Pancreas (tissue), 10 donors: ENCODE measurements at regions not wholly inside any gene's neighbourhood (a gene's known extent, or its start where the extent isn't known, plus 50 kb on each side); places are given as distances from the start of the nearest gene placed in this dataset.
"Not testable (repeated sequence)": the region's sequence is repeated elsewhere in the genome, so short reads cannot be mapped to it uniquely, and the experiment has no call there.

Experiments
- ATAC-seq, 4 donors: fragments of 200-7000 bp; cut with Tn5 transposase; one replicate each; pipeline versions ENCODE4 v1.8.0 to v1.9.1; 2020; ENCODE audit warnings: mild to moderate bottlenecking in 4 of 4, moderate library complexity in 4 of 4
- DNase-seq, 6 donors: peaks; one replicate each; pipeline ENCODE4 v3.0.0-alpha.2; 2020
- FAIRE-seq: peaks from 2 replicates; lab custom pipeline; 2012; peaks lifted over from hg19 to GRCh38; lab: Jason Lieb, UNC
- H3K27ac ChIP-seq, 4 donors: fragments of 200-600 bp; sonication (generic); 1 replicate in 3 of 4; 2 replicates in 1 of 4; pipeline versions ENCODE4 v1.5.0 to v1.8.0; 2020
- H3K27me3 ChIP-seq, 4 donors: fragments of 200-600 bp; one replicate each; pipeline ENCODE4 v1.8.0; 2021
- H3K36me3 ChIP-seq, 3 donors: fragments of 200-600 bp; sonication (generic) in 1 of 3; one replicate each; pipeline versions ENCODE4 v1.5.0 to v1.8.0; 2020 to 2021
- H3K4me1 ChIP-seq, 3 donors: fragments of 200-600 bp; one replicate each; pipeline ENCODE4 v1.8.0; 2021
- H3K4me3 ChIP-seq, 4 donors: fragments of 200-600 bp; sonication (generic) in 2 of 4; one replicate each; pipeline versions ENCODE4 v1.5.0 to v1.8.0; 2020 to 2021
- H3K9me3 ChIP-seq, 4 donors: fragments of 200-600 bp; one replicate each; pipeline ENCODE4 v1.8.0; 2021
- WGBS, 2 donors: extraction: QIAGEN DNeasy Blood & Tissue Kit; methylation state at CpG; one replicate each; pipeline ENCODE4 v1.1.7; 2013; 5-methylcytosine and 5-hydroxymethylcytosine counted together
- intact Hi-C, 3 donors: fragments of 100-400 bp; cut with DNase I; formaldehyde crosslinking; loops; one replicate each; pipeline versions ENCODE4 v1.11.1 to v1.14.2; 2022
- donor health status: healthy with polysubstance abuse.
- donor health status: DM: no; HTN: no; CAD: no; lungs with moderate emphysema.
- donor health status: DM: no; HTN: no; CAD: no.
- donor health status: control.
- donor health status: control.
- donor health status: Bipolar disorder and iron deficiency.
- donor health status: DM: yes; HTN: yes; CAD: no.
- donor health status: DM: no; HTN: no; CAD: no.
- donor health status: DM: no; HTN: no; CAD: no.
- donor health status: DM: yes; HTN: yes; CAD: no.

DNA sequence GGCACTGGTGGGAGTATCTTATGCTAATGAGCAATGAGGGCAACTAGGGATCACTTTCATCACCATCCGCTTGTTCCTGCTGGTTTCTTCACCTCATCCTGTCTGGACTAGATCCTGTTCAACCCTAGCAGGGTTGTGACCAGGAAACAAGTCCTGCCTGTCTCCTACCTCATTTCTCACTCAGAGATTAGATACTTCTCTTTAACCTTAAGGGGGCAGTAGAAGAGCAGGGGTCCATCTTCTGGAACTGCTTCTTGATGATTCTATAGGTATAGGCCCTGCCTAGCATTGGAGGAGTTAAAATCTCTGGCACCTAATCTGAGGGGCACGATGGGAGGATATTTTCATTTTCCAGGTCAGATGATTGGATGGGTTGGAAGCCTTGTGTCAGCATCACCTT lies 415.5 kb downstream of the TGIF2LX start:
- H3K27me3 ChIP-seq, H3K4me3 ChIP-seq, H3K36me3 ChIP-seq, intact Hi-C loops, H3K27ac ChIP-seq, H3K4me1 ChIP-seq, FAIRE-seq, H3K9me3 ChIP-seq, DNase-seq, ATAC-seq: not testable (repeated sequence)
- WGBS, 2 donors, result 36 to 54% methylated on average over 2 of the region's 2 CpGs

- H3K4me1 ChIP-seq, FAIRE-seq, H3K27ac ChIP-seq, H3K4me3 ChIP-seq, H3K9me3 ChIP-seq, intact Hi-C loops, H3K27me3 ChIP-seq, DNase-seq, H3K36me3 ChIP-seq, ATAC-seq: not testable (repeated sequence)
- WGBS, 2 donors, result 44 to 58% methylated on average over 2 to 4 of the region's 4 CpGs
These were observed 447.9 kb downstream of the TGIF2LX start for GRCh38 chrX:90369632-90370031.

DNA sequence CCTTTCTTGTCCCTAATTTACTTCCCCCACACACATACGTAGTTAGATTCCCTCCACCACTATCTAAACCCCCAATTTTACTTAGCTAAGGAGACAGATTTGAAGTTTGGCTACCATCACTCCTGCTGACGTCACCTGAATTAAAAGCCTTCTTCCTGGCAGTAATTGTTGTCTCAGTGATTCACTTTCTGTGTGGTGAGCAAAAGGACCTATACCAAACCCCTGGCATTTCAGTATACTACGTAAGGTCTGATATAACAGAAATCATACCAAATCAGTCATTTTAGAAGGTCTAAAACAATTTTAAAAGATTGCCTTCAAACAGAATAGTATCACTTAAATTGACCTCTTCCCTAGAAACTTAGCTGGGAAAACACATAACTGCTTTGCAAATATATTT lies 476.3 kb downstream of the TGIF2LX start:
- H3K9me3 ChIP-seq, H3K4me1 ChIP-seq, FAIRE-seq, intact Hi-C loops, H3K4me3 ChIP-seq, H3K27ac ChIP-seq, DNase-seq, H3K27me3 ChIP-seq, ATAC-seq, H3K36me3 ChIP-seq: not testable (repeated sequence)
- 33 to 48% methylated on average over 1 of the region's 3 CpGs for WGBS, 2 donors

DNA sequence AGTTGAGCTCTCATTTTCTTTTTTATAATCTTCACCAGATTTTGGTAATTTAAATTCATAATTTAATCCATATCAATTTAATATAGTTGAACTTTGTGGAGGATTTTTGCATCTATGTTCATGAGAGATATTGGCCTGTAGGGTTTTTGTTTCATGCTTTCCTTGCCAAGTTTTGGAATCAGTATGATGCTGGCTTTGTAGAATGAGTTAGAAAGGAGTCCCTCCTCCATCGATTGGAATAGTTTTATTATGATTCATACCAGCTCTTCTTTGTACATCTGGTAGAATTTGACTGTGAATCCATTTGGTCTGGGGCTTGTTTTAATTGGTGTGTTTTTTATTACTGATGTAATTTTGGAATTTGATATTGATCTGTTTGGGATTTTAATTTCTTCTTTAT lies 480.5 kb downstream of the TGIF2LX start:
- H3K36me3 ChIP-seq, ATAC-seq, H3K4me3 ChIP-seq, FAIRE-seq, H3K27me3 ChIP-seq, DNase-seq, H3K4me1 ChIP-seq, H3K27ac ChIP-seq, H3K9me3 ChIP-seq, intact Hi-C loops: not testable (repeated sequence)
- 25 to 64% methylated on average over 1 of the region's 1 CpG for WGBS, 2 donors

DNA sequence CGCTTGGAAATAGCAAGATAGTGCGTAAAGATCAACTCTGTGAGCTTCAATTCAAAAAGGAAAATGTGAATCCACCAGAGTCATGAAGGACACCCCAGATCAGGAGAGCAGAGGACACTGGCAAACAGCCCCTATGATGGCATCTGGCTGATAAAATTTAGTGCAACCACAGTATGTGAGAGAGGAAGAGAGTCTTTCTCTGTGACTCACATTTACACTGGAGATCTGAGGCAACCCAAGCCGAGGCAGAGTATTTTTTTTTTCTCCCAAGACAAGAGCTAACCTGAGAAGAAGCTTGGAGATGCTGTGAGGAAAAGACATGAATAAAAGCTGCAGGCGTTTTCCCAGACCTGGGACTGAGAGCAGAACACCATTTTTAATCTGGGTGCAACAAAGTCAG lies 482.2 kb downstream of the TGIF2LX start:
- ATAC-seq, intact Hi-C loops, H3K27ac ChIP-seq, H3K4me1 ChIP-seq, H3K4me3 ChIP-seq, DNase-seq, FAIRE-seq, H3K9me3 ChIP-seq, H3K36me3 ChIP-seq, H3K27me3 ChIP-seq: not testable (repeated sequence)
- 51 to 63% methylated on average over 4 of the region's 4 CpGs for WGBS, 2 donors

- H3K9me3 ChIP-seq, ATAC-seq, H3K4me1 ChIP-seq, FAIRE-seq, H3K27ac ChIP-seq, H3K36me3 ChIP-seq, H3K4me3 ChIP-seq, intact Hi-C loops, DNase-seq, H3K27me3 ChIP-seq: not testable (repeated sequence)
- WGBS, 2 donors, result 33 to 53% methylated on average over 2 of the region's 2 CpGs
These were observed 483.2 kb downstream of the TGIF2LX start for GRCh38 chrX:90404846-90405436.

- H3K27me3 ChIP-seq, DNase-seq, FAIRE-seq, H3K4me1 ChIP-seq, ATAC-seq, H3K9me3 ChIP-seq, H3K4me3 ChIP-seq, H3K36me3 ChIP-seq, intact Hi-C loops, H3K27ac ChIP-seq: not testable (repeated sequence)
- 58 to 61% methylated on average over 10 of the region's 13 CpGs for WGBS, 2 donors
These were observed 532.1 kb downstream of the TGIF2LX start for GRCh38 chrX:90453770-90454338.

DNA sequence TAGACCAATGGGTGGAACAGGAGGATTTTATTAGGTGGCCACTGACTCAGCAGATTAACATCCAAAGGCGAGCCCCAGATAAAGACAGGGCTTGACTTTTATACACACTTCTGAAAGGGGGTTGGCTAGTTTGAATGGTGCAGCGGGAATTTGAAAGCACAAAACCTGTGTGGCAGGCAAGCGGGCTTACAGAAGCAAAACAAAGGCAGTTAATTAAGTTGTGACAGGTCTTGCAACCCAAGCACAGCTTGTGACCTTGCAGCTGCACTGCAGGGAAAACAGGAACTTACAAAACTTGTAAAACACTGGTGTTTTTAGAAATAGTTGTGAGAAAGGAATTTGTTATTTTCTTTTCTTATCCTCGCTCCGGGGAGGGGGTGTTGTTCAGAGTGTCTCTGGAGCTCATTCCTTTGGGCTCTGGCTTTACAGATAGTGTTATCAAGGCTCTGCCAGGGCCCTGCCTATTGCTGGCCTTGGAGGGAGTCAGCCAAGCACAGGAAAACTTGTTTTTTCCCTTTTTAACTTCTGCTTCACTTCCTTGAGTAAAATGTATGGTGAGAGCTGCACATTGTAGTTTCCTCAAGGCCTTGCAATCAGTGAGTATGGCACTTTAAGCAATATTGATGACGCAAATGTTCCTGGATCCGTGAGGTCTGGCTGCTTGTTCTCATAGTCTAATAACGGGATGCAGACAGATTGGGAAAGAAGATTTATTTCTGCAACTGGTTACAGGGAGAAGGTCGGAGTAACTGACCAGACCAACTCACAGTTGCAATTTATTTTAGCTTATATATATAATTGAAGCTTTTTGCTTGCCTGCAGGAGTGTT lies 536.6 kb downstream of the TGIF2LX start:
- H3K27ac ChIP-seq, H3K36me3 ChIP-seq, FAIRE-seq, H3K9me3 ChIP-seq, H3K4me1 ChIP-seq, intact Hi-C loops, DNase-seq, H3K27me3 ChIP-seq, H3K4me3 ChIP-seq, ATAC-seq: not testable (repeated sequence)
- WGBS, 2 donors, result 36 to 51% methylated on average over 9 of the region's 9 CpGs

GRCh38 chrX:90474445-90474844 lies 552.7 kb downstream of the TGIF2LX start:
- DNase-seq, H3K4me1 ChIP-seq, intact Hi-C loops, ATAC-seq, H3K36me3 ChIP-seq, H3K9me3 ChIP-seq, FAIRE-seq, H3K27me3 ChIP-seq, H3K4me3 ChIP-seq, H3K27ac ChIP-seq: not testable (repeated sequence)
- 13 to 16% methylated on average over 3 of the region's 3 CpGs for WGBS, 2 donors

DNA sequence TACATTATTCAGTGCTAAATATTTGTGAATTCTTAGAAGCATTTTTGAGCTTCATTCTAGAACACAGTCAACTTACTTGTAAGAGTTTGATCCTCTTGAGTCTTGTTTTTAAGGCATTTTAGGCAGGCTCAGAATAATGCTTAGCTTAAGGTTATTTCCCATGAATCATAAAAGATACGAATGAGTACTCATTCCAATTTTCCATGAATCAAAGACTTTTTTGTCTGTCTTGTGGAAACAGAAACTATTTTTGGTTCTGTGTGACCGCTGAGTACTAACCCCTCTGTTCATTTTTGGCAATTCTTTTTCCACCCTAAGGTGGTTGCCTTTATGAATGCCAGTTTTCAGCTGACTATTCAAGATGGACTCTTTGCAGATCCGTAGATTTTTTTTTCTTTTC lies 563.7 kb downstream of the TGIF2LX start:
- DNase-seq, H3K9me3 ChIP-seq, H3K27me3 ChIP-seq, intact Hi-C loops, FAIRE-seq, H3K4me1 ChIP-seq, H3K27ac ChIP-seq, H3K4me3 ChIP-seq, ATAC-seq, H3K36me3 ChIP-seq: not testable (repeated sequence)
- WGBS, 2 donors, result 49 to 54% methylated on average over 3 of the region's 3 CpGs

DNA sequence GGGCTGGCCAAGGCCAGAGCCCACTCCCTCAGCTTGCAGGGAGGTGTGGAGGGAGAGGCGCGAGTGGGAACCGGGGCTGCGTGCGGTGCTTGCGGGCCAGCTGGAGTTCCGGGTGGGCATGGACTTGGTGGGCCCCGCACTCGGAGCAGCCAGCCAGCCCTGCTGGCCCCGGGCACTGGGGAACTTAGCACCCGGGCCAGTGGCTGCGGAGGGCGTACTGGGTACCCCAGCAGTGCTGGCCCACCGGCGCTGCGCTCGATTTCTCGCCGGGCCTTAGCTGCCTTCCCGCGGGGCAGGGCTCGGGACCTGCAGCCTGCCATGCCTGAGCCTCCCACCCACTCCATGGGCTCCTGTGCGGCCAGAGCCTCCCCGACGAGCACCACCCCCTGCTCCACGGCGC lies 599.6 kb downstream of the TGIF2LX start:
- H3K9me3 ChIP-seq, H3K36me3 ChIP-seq, H3K4me1 ChIP-seq, H3K27me3 ChIP-seq, intact Hi-C loops, FAIRE-seq, H3K27ac ChIP-seq, ATAC-seq, H3K4me3 ChIP-seq: not testable (repeated sequence)
- DNase-seq, result peak in 1 of 6 donors; percentile 12
- 80% methylated on average over 12 to 24 of the region's 27 CpGs for WGBS, 2 donors

DNA sequence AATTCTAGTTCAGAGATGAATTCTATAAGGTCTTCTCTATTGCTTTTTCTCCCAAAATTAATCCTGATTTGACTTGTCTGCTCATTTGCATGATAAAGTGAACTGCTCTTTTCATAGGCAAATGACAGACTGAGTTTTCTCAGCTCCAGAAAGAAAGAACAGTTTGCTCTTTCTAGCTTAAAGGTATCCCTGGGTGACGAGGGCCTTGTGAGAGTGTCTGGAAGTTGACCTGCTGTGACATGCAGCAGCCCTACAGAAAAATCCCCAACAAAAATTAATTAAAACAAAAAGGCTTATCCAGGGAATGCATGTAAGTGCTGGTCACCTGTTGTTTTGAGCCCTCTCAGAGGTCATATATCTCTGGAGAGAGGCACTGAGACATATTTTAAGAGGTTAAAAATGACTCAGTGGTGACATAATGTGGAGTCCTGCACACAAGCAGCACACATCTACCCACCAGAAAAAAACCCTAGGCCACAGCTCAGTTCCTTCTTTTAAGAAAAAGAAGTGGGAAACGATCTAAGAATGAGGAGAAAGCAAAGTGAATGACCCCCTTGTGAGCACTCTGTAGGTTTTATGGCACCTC lies 602.8 kb downstream of the TGIF2LX start:
- H3K4me3 ChIP-seq, FAIRE-seq, H3K9me3 ChIP-seq, H3K36me3 ChIP-seq, H3K27ac ChIP-seq, H3K4me1 ChIP-seq, DNase-seq, H3K27me3 ChIP-seq, ATAC-seq, intact Hi-C loops: not testable (repeated sequence)
- WGBS, 2 donors, result 6 to 25% methylated on average over 2 of the region's 2 CpGs
